ENCODE measurements at regions not wholly inside any gene's neighbourhood (a gene's known extent, or its start where the extent isn't known, plus 50 kb on each side); places are given as distances from the start of the nearest gene placed in this dataset.

DNA sequence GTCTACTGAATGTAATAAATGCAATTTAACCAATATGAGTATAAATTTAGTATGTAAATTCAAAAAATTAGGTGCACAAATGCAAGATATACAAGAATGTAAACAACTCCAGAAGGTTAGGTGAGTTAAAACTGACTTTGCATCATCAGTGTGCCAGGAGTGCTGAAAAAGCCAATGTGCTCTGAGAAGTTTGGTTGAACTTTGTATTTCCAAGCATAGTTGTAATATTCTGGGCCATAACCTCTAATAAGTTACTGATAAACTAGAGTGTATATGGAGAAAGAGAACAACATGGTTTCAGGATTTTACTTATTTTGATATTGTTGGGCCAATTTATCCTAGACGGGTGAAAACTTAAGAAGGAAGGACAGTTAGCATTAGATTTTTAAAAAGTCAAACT, 876.9 kb upstream of the GHITM start:
- no peaks in the 10 kb centered on the region for H3K79me2 ChIP-seq (ENCODE audit: insufficient read depth, low read length)
- no peak overlapping the region for H3K4me3 ChIP-seq (ENCODE audit: insufficient read depth, low read length, poor library complexity, severe bottlenecking)
- no peak overlapping the region for H3K9ac ChIP-seq (ENCODE audit: low read length)
- H3K9me2 ChIP-seq (replicated peaks; ENCODE audit: insufficient read depth, low read length): no peaks in the 10 kb centered on the region
- no peaks in the 10 kb centered on the region for H3F3A ChIP-seq (ENCODE audit: insufficient read depth)
- H2AFZ ChIP-seq (ENCODE audit: low read depth, low read length, severe bottlenecking): no peak overlapping the region
- no peaks in the 10 kb centered on the region for H4K20me1 ChIP-seq (ENCODE audit: low read depth, low read length)
- H3K27ac ChIP-seq (ENCODE audit: low read depth, low read length): no peak overlapping the region
- TF ChIP-seq EZH2phosphoT487 (conservative IDR thresholded peaks at IDR 0.05; ENCODE audit: low read length): no peak
- TF ChIP-seq, protein P1, sequence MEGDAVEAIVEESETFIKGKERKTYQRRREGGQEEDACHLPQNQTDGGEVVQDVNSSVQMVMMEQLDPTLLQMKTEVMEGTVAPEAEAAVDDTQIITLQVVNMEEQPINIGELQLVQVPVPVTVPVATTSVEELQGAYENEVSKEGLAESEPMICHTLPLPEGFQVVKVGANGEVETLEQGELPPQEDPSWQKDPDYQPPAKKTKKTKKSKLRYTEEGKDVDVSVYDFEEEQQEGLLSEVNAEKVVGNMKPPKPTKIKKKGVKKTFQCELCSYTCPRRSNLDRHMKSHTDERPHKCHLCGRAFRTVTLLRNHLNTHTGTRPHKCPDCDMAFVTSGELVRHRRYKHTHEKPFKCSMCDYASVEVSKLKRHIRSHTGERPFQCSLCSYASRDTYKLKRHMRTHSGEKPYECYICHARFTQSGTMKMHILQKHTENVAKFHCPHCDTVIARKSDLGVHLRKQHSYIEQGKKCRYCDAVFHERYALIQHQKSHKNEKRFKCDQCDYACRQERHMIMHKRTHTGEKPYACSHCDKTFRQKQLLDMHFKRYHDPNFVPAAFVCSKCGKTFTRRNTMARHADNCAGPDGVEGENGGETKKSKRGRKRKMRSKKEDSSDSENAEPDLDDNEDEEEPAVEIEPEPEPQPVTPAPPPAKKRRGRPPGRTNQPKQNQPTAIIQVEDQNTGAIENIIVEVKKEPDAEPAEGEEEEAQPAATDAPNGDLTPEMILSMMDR (IDR thresholded peaks at IDR 0.05; ENCODE audit: insufficient read depth, low read length, poor library complexity, severe bottlenecking): no peak
- no peak overlapping the region for H3K4me2 ChIP-seq (ENCODE audit: low read depth, low read length, poor library complexity, severe bottlenecking)
- no peaks in the 10 kb centered on the region for H3K9me3 ChIP-seq (ENCODE audit: insufficient read depth, low read length)
- no peaks in the 10 kb centered on the region for H3K36me3 ChIP-seq (ENCODE audit: low read length)
- no peaks in the 10 kb centered on the region for H3K27me3 ChIP-seq (ENCODE audit: low read length)

DNA sequence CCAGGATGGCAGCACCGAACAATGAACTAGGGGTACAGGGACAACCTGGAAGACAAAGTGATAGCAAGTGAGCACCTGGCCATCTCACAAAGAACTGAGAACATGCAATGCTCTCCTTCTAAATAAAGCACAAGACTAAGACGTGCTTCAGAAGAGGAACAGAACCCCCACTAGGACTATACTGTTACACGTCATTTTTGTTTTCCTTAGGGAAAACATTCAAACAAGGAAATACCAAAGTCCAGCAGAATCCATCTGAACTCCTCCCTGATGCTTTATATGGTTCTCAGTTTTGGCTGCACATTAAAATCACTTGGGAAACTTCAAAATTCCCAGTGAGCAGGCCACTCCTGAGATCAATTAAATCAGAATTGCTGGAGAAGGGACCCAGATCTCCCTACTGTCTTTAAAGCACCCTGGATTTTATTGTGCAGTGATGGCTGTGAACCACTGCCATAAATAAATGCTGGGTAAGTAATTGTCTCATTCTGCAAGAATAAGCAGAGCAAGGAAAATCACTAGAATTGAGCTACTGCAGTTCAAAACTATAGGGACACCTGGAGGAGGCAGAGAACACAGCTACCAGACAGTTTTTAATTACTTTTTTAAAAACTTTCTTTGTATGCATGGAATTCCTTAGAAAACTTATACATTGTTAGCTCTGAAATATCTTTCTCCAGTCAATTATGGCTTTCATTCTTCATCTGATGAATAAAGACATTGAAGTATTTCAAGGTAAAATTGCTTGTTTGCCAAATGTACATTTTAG, 866.5 kb upstream of the GHITM start:
- Histone ChIP-seq H3K36me3 (ENCODE audit: low read length) (no peaks in the 10 kb centered on the region), H3K9me3 (ENCODE audit: insufficient read depth, low read length) (no peaks in the 10 kb centered on the region), H3K27ac (ENCODE audit: low read depth, low read length) (no peak overlapping the region), H3K79me2 (ENCODE audit: insufficient read depth, low read length) (no peaks in the 10 kb centered on the region), H3K4me2 (ENCODE audit: low read depth, low read length, poor library complexity, severe bottlenecking) (no peak overlapping the region), H4K20me1 (ENCODE audit: low read depth, low read length) (no peaks in the 10 kb centered on the region), H3K27me3 (ENCODE audit: low read length) (no peaks in the 10 kb centered on the region), H2AFZ (ENCODE audit: low read depth, low read length, severe bottlenecking) (no peak overlapping the region), H3F3A (ENCODE audit: insufficient read depth) (no peaks in the 10 kb centered on the region), H3K9ac (ENCODE audit: low read length) (no peak overlapping the region), H3K4me3 (ENCODE audit: insufficient read depth, low read length, poor library complexity, severe bottlenecking) (no peak overlapping the region), H3K9me2 (replicated peaks; ENCODE audit: insufficient read depth, low read length) (no peaks in the 10 kb centered on the region)
- TF ChIP-seq EZH2phosphoT487 (conservative IDR thresholded peaks at IDR 0.05; ENCODE audit: low read length): no peak
- TF ChIP-seq, protein P1 (IDR thresholded peaks at IDR 0.05; ENCODE audit: insufficient read depth, low read length, poor library complexity, severe bottlenecking): no peak

DNA sequence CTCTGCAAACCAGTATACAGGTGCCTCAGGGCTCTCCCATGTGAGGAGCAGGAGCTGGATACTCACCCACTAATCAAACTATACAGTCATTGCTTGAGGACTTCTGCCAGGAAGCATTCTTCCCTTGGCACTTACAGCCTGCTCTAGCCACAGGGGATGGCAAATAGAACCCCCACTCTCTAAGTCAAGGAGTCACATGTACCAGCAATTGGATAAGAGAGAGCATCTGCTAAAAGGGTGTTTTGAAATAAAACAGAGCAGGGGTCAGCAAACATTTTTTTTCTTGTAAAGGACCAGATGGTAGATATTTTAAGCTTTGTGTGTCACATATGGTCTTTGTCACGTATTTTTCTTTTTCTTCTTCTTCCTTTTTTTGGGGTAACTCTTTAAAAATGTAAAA, 865.2 kb upstream of the GHITM start:
- no peak overlapping the region for H3K4me2 ChIP-seq (ENCODE audit: low read depth, low read length, poor library complexity, severe bottlenecking)
- no peak overlapping the region for H3K27ac ChIP-seq (ENCODE audit: low read depth, low read length)
- H3K9me2 ChIP-seq (replicated peaks; ENCODE audit: insufficient read depth, low read length): no peaks in the 10 kb centered on the region
- no peaks in the 10 kb centered on the region for H3K27me3 ChIP-seq (ENCODE audit: low read length)
- H3K9me3 ChIP-seq (ENCODE audit: insufficient read depth, low read length): no peaks in the 10 kb centered on the region
- no peaks in the 10 kb centered on the region for H3K79me2 ChIP-seq (ENCODE audit: insufficient read depth, low read length)
- H3K9ac ChIP-seq (ENCODE audit: low read length): no peak overlapping the region
- no peaks in the 10 kb centered on the region for H3K36me3 ChIP-seq (ENCODE audit: low read length)
- H4K20me1 ChIP-seq (ENCODE audit: low read depth, low read length): no peaks in the 10 kb centered on the region
- H2AFZ ChIP-seq (ENCODE audit: low read depth, low read length, severe bottlenecking): no peak overlapping the region
- no peaks in the 10 kb centered on the region for H3F3A ChIP-seq (ENCODE audit: insufficient read depth)
- no peak for TF ChIP-seq EZH2phosphoT487 (conservative IDR thresholded peaks at IDR 0.05; ENCODE audit: low read length)
- TF ChIP-seq, protein P1 (IDR thresholded peaks at IDR 0.05; ENCODE audit: insufficient read depth, low read length, poor library complexity, severe bottlenecking): no peak
- H3K4me3 ChIP-seq (ENCODE audit: insufficient read depth, low read length, poor library complexity, severe bottlenecking): no peak overlapping the region

All from SU-DHL-6 (cell line).